Globus pallidus (tissue), 1 donor: ENCODE measurements at regions not wholly inside any gene's neighbourhood (a gene's known extent, or its start where the extent isn't known, plus 50 kb on each side); places are given as distances from the start of the nearest gene placed in this dataset.
A peak's percentile ranks its signal among the peaks of the same experiment; 100 is the strongest.
"Not testable (repeated sequence)": the region's sequence is repeated elsewhere in the genome, so short reads cannot be mapped to it uniquely, and the experiment has no call there.

Experiments used
- DNase-seq: peaks from one replicate; pipeline ENCODE4 v3.0.0-alpha.2; 2015; ENCODE audit warnings: low spot score

GRCh38 chr20:58040447-58041290 lies 187.8 kb downstream of the ANKRD60 start:
- no peak for DNase-seq

GRCh38 chr20:58039274-58040092 lies 189.0 kb downstream of the ANKRD60 start:
- no peak for DNase-seq

GRCh38 chr20:58038123-58038654 lies 190.3 kb downstream of the ANKRD60 start:
- no peak for DNase-seq

- no peak for DNase-seq
These were observed 190.8 kb downstream of the ANKRD60 start for GRCh38 chr20:58037631-58038030.

- DNase-seq: no peak
These were observed 195.4 kb downstream of the ANKRD60 start for GRCh38 chr20:58033026-58033536.

- DNase-seq: no peak
These were observed 195.9 kb downstream of the ANKRD60 start for GRCh38 chr20:58032599-58032998.

GRCh38 chr20:58031350-58031749 lies 197.1 kb downstream of the ANKRD60 start:
- not testable (repeated sequence) for DNase-seq

- no peak for DNase-seq
These were observed 200.3 kb downstream of the ANKRD60 start for GRCh38 chr20:58028123-58028522.

GRCh38 chr20:58026361-58026760 lies 202.1 kb downstream of the ANKRD60 start:
- DNase-seq: no peak

GRCh38 chr20:58025233-58025632 lies 203.2 kb downstream of the ANKRD60 start:
- DNase-seq: no peak

GRCh38 chr20:58024241-58024721 lies 204.2 kb downstream of the ANKRD60 start:
- no peak for DNase-seq

GRCh38 chr20:58023781-58024180 lies 204.7 kb downstream of the ANKRD60 start:
- no peak for DNase-seq

GRCh38 chr20:58023346-58023745 lies 205.1 kb downstream of the ANKRD60 start:
- DNase-seq: no peak

- DNase-seq: no peak
These were observed 205.7 kb downstream of the ANKRD60 start for GRCh38 chr20:58022711-58023110.

- no peak for DNase-seq
These were observed 207.0 kb downstream of the ANKRD60 start for GRCh38 chr20:58021481-58021880.

GRCh38 chr20:58020656-58021454 lies 207.6 kb downstream of the ANKRD60 start:
- no peak for DNase-seq

GRCh38 chr20:58019850-58020625 lies 208.4 kb downstream of the ANKRD60 start:
- peak; percentile 38 for DNase-seq

GRCh38 chr20:58019027-58019849 lies 209.2 kb downstream of the ANKRD60 start:
- DNase-seq: no peak

GRCh38 chr20:58018590-58018989 lies 209.9 kb downstream of the ANKRD60 start:
- DNase-seq: no peak

GRCh38 chr20:58017970-58018530 lies 210.4 kb downstream of the ANKRD60 start:
- no peak for DNase-seq
